ENCODE measurements at regions not wholly inside any gene's neighbourhood (a gene's known extent, or its start where the extent isn't known, plus 50 kb on each side); places are given as distances from the start of the nearest gene placed in this dataset.

- no peak for TF ChIP-seq POLR2A (IDR thresholded peaks at IDR 0.05)
- peak; percentile 17 to 49 (median 32) for TF ChIP-seq CTCF (IDR thresholded peaks at IDR 0.05)
Measured at GRCh38 chrX:151488677-151489076, 74.8 kb upstream of the PASD1 start.

All from adrenal gland (tissue), 5 donors.